ENCODE measurements at regions not wholly inside any gene's neighbourhood (a gene's known extent, or its start where the extent isn't known, plus 50 kb on each side); places are given as distances from the start of the nearest gene placed in this dataset.

GRCh38 chr13:108095036-108095435 is 120.3 kb downstream of the LIG4 start:
- Histone ChIP-seq H4K91ac (ENCODE audit: low read length) (no peak overlapping the region), H3K23ac (ENCODE audit: low read length in 2 of 2) (no peak overlapping the region), H3K18ac (ENCODE audit: low read depth in 1 of 2, low read length in 2 of 2) (no peak overlapping the region), H2BK120ac (ENCODE audit: low read depth, low read length) (no peak overlapping the region), H3K9me3 (ENCODE audit: control insufficient read depth, low read length) (no peaks in the 10 kb centered on the region), H3K27ac (ENCODE audit: low read length, poor library complexity, severe bottlenecking) (no peak overlapping the region), H3K4ac (ENCODE audit: low read depth in 1 of 2, low read length in 2 of 2) (no peak overlapping the region), H3K9ac (ENCODE audit: low read length) (no peak overlapping the region), H3K4me3 (ENCODE audit: insufficient read depth in 1 of 2, low read depth in 1 of 2, low read length in 2 of 2) (no peak overlapping the region), H2BK12ac (ENCODE audit: low read length in 2 of 2) (no peak overlapping the region), H2AFZ (ENCODE audit: low read depth, low read length) (no peak overlapping the region), H4K8ac (ENCODE audit: low read length) (no peak overlapping the region), H3K4me2 (ENCODE audit: low read length, poor library complexity, severe bottlenecking) (no peak overlapping the region), H3K79me1 (replicated peaks; ENCODE audit: low read length, poor library complexity, severe bottlenecking) (no peaks in the 10 kb centered on the region), H2BK5ac (ENCODE audit: low read depth, low read length, poor library complexity, severe bottlenecking) (no peak overlapping the region), H3K27me3 (ENCODE audit: control insufficient read depth in 1 of 2, insufficient read depth in 1 of 2, low read length in 2 of 2) (no peaks in the 10 kb centered on the region), H3K36me3 (ENCODE audit: control insufficient read depth in 1 of 2, insufficient read depth in 2 of 2, low read depth in 1 of 2, low read length in 2 of 2) (no peaks in the 10 kb centered on the region), H2BK15ac (ENCODE audit: low read depth, poor library complexity, severe bottlenecking) (no peak overlapping the region), H3K4me1 (ENCODE audit: control insufficient read depth, insufficient read depth, low read depth, low read length) (no peaks in the 10 kb centered on the region), H2AK5ac (ENCODE audit: low read length, severe bottlenecking) (no peak overlapping the region), H3K14ac (ENCODE audit: low read length in 2 of 2) (no peak overlapping the region)
- DNase-seq: no peak
- 70% methylated on average over 2 of the region's 2 CpGs for WGBS

GRCh38 chr13:108093616-108094015 is 121.7 kb downstream of the LIG4 start:
- no CpG with 5 or more reads among the region's 1 CpG for WGBS
- Histone ChIP-seq H3K27ac (ENCODE audit: low read length, poor library complexity, severe bottlenecking) (no peak overlapping the region), H3K14ac (ENCODE audit: low read length in 2 of 2) (no peak overlapping the region), H3K4me2 (ENCODE audit: low read length, poor library complexity, severe bottlenecking) (no peak overlapping the region), H2AFZ (ENCODE audit: low read depth, low read length) (no peak overlapping the region), H2AK5ac (ENCODE audit: low read length, severe bottlenecking) (no peak overlapping the region), H2BK15ac (ENCODE audit: low read depth, poor library complexity, severe bottlenecking) (no peak overlapping the region), H2BK12ac (ENCODE audit: low read length in 2 of 2) (no peak overlapping the region), H4K8ac (ENCODE audit: low read length) (no peak overlapping the region), H2BK5ac (ENCODE audit: low read depth, low read length, poor library complexity, severe bottlenecking) (no peak overlapping the region), H2BK120ac (ENCODE audit: low read depth, low read length) (no peak overlapping the region), H3K36me3 (ENCODE audit: control insufficient read depth in 1 of 2, insufficient read depth in 2 of 2, low read depth in 1 of 2, low read length in 2 of 2) (no peaks in the 10 kb centered on the region), H3K23ac (ENCODE audit: low read length in 2 of 2) (no peak overlapping the region), H3K9me3 (ENCODE audit: control insufficient read depth, low read length) (no peaks in the 10 kb centered on the region), H4K91ac (ENCODE audit: low read length) (no peak overlapping the region), H3K4ac (ENCODE audit: low read depth in 1 of 2, low read length in 2 of 2) (no peak overlapping the region), H3K18ac (ENCODE audit: low read depth in 1 of 2, low read length in 2 of 2) (no peak overlapping the region), H3K27me3 (ENCODE audit: control insufficient read depth in 1 of 2, insufficient read depth in 1 of 2, low read length in 2 of 2) (no peaks in the 10 kb centered on the region), H3K4me3 (ENCODE audit: insufficient read depth in 1 of 2, low read depth in 1 of 2, low read length in 2 of 2) (no peak overlapping the region), H3K79me1 (replicated peaks; ENCODE audit: low read length, poor library complexity, severe bottlenecking) (no peaks in the 10 kb centered on the region), H3K4me1 (ENCODE audit: control insufficient read depth, insufficient read depth, low read depth, low read length) (no peaks in the 10 kb centered on the region), H3K9ac (ENCODE audit: low read length) (no peak overlapping the region)
- DNase-seq: no peak

GRCh38 chr13:108087810-108088209 is 127.5 kb downstream of the LIG4 start:
- Histone ChIP-seq H4K8ac (ENCODE audit: low read length) (no peak overlapping the region), H2BK5ac (ENCODE audit: low read depth, low read length, poor library complexity, severe bottlenecking) (no peak overlapping the region), H3K27me3 (ENCODE audit: control insufficient read depth in 1 of 2, insufficient read depth in 1 of 2, low read length in 2 of 2) (no peaks in the 10 kb centered on the region), H3K18ac (ENCODE audit: low read depth in 1 of 2, low read length in 2 of 2) (no peak overlapping the region), H3K36me3 (ENCODE audit: control insufficient read depth in 1 of 2, insufficient read depth in 2 of 2, low read depth in 1 of 2, low read length in 2 of 2) (no peaks in the 10 kb centered on the region), H3K4me3 (ENCODE audit: insufficient read depth in 1 of 2, low read depth in 1 of 2, low read length in 2 of 2) (no peak overlapping the region), H3K4me2 (ENCODE audit: low read length, poor library complexity, severe bottlenecking) (no peak overlapping the region), H3K9me3 (ENCODE audit: control insufficient read depth, low read length) (peaks cover 5% of the 10 kb centered on the region), H3K4ac (ENCODE audit: low read depth in 1 of 2, low read length in 2 of 2) (no peak overlapping the region), H3K9ac (ENCODE audit: low read length) (no peak overlapping the region), H2BK12ac (ENCODE audit: low read length in 2 of 2) (no peak overlapping the region), H3K79me1 (replicated peaks; ENCODE audit: low read length, poor library complexity, severe bottlenecking) (no peaks in the 10 kb centered on the region), H3K4me1 (ENCODE audit: control insufficient read depth, insufficient read depth, low read depth, low read length) (no peaks in the 10 kb centered on the region), H4K91ac (ENCODE audit: low read length) (no peak overlapping the region), H3K14ac (ENCODE audit: low read length in 2 of 2) (no peak overlapping the region), H2AFZ (ENCODE audit: low read depth, low read length) (no peak overlapping the region), H3K23ac (ENCODE audit: low read length in 2 of 2) (no peak overlapping the region), H2BK120ac (ENCODE audit: low read depth, low read length) (no peak overlapping the region), H3K27ac (ENCODE audit: low read length, poor library complexity, severe bottlenecking) (no peak overlapping the region), H2BK15ac (ENCODE audit: low read depth, poor library complexity, severe bottlenecking) (no peak overlapping the region), H2AK5ac (ENCODE audit: low read length, severe bottlenecking) (no peak overlapping the region)
- DNase-seq: no peak
- WGBS: 78% methylated on average over 2 of the region's 3 CpGs

GRCh38 chr13:108086678-108087077 is 128.7 kb downstream of the LIG4 start:
- H3K4me2 ChIP-seq (ENCODE audit: low read length, poor library complexity, severe bottlenecking): no peak overlapping the region
- H3K9ac ChIP-seq (ENCODE audit: low read length): no peak overlapping the region
- no peaks in the 10 kb centered on the region for H3K4me1 ChIP-seq (ENCODE audit: control insufficient read depth, insufficient read depth, low read depth, low read length)
- H4K8ac ChIP-seq (ENCODE audit: low read length): no peak overlapping the region
- no peak overlapping the region for H3K4ac ChIP-seq (ENCODE audit: low read depth in 1 of 2, low read length in 2 of 2)
- no peak overlapping the region for H2AFZ ChIP-seq (ENCODE audit: low read depth, low read length)
- no peak overlapping the region for H3K18ac ChIP-seq (ENCODE audit: low read depth in 1 of 2, low read length in 2 of 2)
- no peak overlapping the region for H2BK12ac ChIP-seq (ENCODE audit: low read length in 2 of 2)
- no peak overlapping the region for H3K4me3 ChIP-seq (ENCODE audit: insufficient read depth in 1 of 2, low read depth in 1 of 2, low read length in 2 of 2)
- H3K9me3 ChIP-seq (ENCODE audit: control insufficient read depth, low read length): peaks cover 5% of the 10 kb centered on the region
- DNase-seq: peak; percentile 35
- no peak overlapping the region for H2AK5ac ChIP-seq (ENCODE audit: low read length, severe bottlenecking)
- WGBS: 43% methylated on average over 2 of the region's 2 CpGs
- no peak overlapping the region for H4K91ac ChIP-seq (ENCODE audit: low read length)
- no peak overlapping the region for H3K14ac ChIP-seq (ENCODE audit: low read length in 2 of 2)
- no peak overlapping the region for H2BK5ac ChIP-seq (ENCODE audit: low read depth, low read length, poor library complexity, severe bottlenecking)
- H3K36me3 ChIP-seq (ENCODE audit: control insufficient read depth in 1 of 2, insufficient read depth in 2 of 2, low read depth in 1 of 2, low read length in 2 of 2): no peaks in the 10 kb centered on the region
- no peak overlapping the region for H3K23ac ChIP-seq (ENCODE audit: low read length in 2 of 2)
- no peak overlapping the region for H2BK15ac ChIP-seq (ENCODE audit: low read depth, poor library complexity, severe bottlenecking)
- no peak overlapping the region for H3K27ac ChIP-seq (ENCODE audit: low read length, poor library complexity, severe bottlenecking)
- no peaks in the 10 kb centered on the region for H3K27me3 ChIP-seq (ENCODE audit: control insufficient read depth in 1 of 2, insufficient read depth in 1 of 2, low read length in 2 of 2)
- H3K79me1 ChIP-seq (replicated peaks; ENCODE audit: low read length, poor library complexity, severe bottlenecking): no peaks in the 10 kb centered on the region
- no peak overlapping the region for H2BK120ac ChIP-seq (ENCODE audit: low read depth, low read length)

All from mesenchymal stem cell (in vitro differentiated cells and primary cell).